Endothelial cell of umbilical vein (primary cell): ENCODE measurements at regions not wholly inside any gene's neighbourhood (a gene's known extent, or its start where the extent isn't known, plus 50 kb on each side); places are given as distances from the start of the nearest gene placed in this dataset.

Experiments
- BruUV-seq: library from RNA; stranded (reverse); fragments of 400-500 nt; replicated peaks from 2 replicates; lab custom pipeline; 2021; lab: Mats Ljungman, UMichigan
- CTCF ChIA-PET: fragments of 300-600, 350-600 bp; sonication (Branson Sonifier 250); formaldehyde crosslinking; loops from one replicate; lab custom pipeline; 2021; ENCODE audit warnings: antibody characterized with exemption, inconsistent platforms; lab: Charles Lee
- POLR2A ChIA-PET: fragments of 300-600, 350-600 bp; sonication (Branson Sonifier 250); formaldehyde crosslinking; loops from one replicate; lab custom pipeline; 2021; ENCODE audit warnings: antibody characterized with exemption, inconsistent platforms; lab: Charles Lee
- DNase-seq: peaks from one replicate; pipeline ENCODE4 v3.0.0-alpha.2; 2011; ENCODE audit warnings: low read depth, low spot score
- FAIRE-seq: peaks from 2 replicates; lab custom pipeline; 2011; peaks lifted over from hg19 to GRCh38; lab: Jason Lieb, UNC
- H2AFZ ChIP-seq: 2 replicates; pipeline ENCODE4 v1.6.0; 2012; ENCODE audit warnings: low read depth, low read length, control low read depth, inconsistent platforms
- H3K27ac ChIP-seq: 2 replicates; pipeline ENCODE4 v1.5.1; 2011; ENCODE audit warnings: low read depth, mild to moderate bottlenecking, control low read depth, low read length, moderate library complexity; ENCODE audit not compliant: insufficient read depth
- H3K27me3 ChIP-seq, 2 experiments: 2 replicates each; pipeline versions ENCODE4 v1.6.0 to v1.6.1; 2011; ENCODE audit warnings: low read length in 2 of 2, mixed read lengths in 1 of 2; ENCODE audit not compliant: control insufficient read depth in 2 of 2, insufficient read depth in 2 of 2
- H3K36me3 ChIP-seq, 2 experiments: 2 replicates in 1 of 2; 3 replicates in 1 of 2; pipeline ENCODE4 v1.5.1; 2011; ENCODE audit warnings: low read length in 2 of 2, mild to moderate bottlenecking in 1 of 2, moderate library complexity in 1 of 2; ENCODE audit not compliant: control insufficient read depth in 2 of 2, insufficient read depth in 2 of 2; ENCODE audit errors: extremely low read depth in 1 of 2
- H3K4me1 ChIP-seq: 3 replicates; pipeline ENCODE4 v1.5.1; 2011; ENCODE audit warnings: mild to moderate bottlenecking, low read length; ENCODE audit not compliant: control insufficient read depth, insufficient read depth; ENCODE audit errors: extremely low read depth
- H3K4me2 ChIP-seq: 2 replicates; pipeline ENCODE4 v1.6.1; 2011; ENCODE audit warnings: low read length, control low read depth, mixed read lengths; ENCODE audit not compliant: insufficient read depth
- H3K4me3 ChIP-seq, 3 experiments: fragments of 200-600 bp in 1 of 3; sonication (generic), shearing (Covaris generic) in 1 of 3; replicated peaks in 1 of 3; 2 replicates each; pipeline ENCODE4 v1.5.1; 2011 to 2016; ENCODE audit warnings: control low read depth in 3 of 3, low read length in 3 of 3, mild to moderate bottlenecking in 2 of 3, inconsistent platforms in 1 of 3, low read depth in 1 of 3, moderate library complexity in 1 of 3; ENCODE audit not compliant: insufficient read depth in 1 of 3
- H3K79me2 ChIP-seq: 2 replicates; pipeline ENCODE4 v1.6.0; 2012; ENCODE audit warnings: low read length, inconsistent platforms; ENCODE audit not compliant: control insufficient read depth, insufficient read depth
- H3K9ac ChIP-seq: replicated peaks from 2 replicates; pipeline ENCODE3; 2011; ENCODE audit warnings: low read length, control low read depth; ENCODE audit not compliant: insufficient read depth; ENCODE audit errors: extremely low read depth
- H3K9me1 ChIP-seq: replicated peaks from 3 replicates; pipeline ENCODE4 v1.6.0; 2011; ENCODE audit warnings: mild to moderate bottlenecking, low read length; ENCODE audit not compliant: control insufficient read depth, insufficient read depth; ENCODE audit errors: extremely low read depth
- H3K9me3 ChIP-seq: replicated peaks from 2 replicates; pipeline ENCODE4 v1.5.1; 2012; ENCODE audit warnings: low read length, inconsistent platforms; ENCODE audit not compliant: control insufficient read depth, insufficient read depth
- H4K20me1 ChIP-seq: replicated peaks from 2 replicates; pipeline ENCODE3; 2011; ENCODE audit warnings: mild to moderate bottlenecking, low read length; ENCODE audit not compliant: control insufficient read depth, insufficient read depth; ENCODE audit errors: extremely low read depth
- EZH2 ChIP-seq: IDR thresholded peaks from 2 replicates; pipeline ENCODE4 v1.6.1; 2012; ENCODE audit warnings: borderline replicate concordance, low read depth, mild to moderate bottlenecking, moderate library complexity, low read length, inconsistent platforms; ENCODE audit not compliant: severe bottlenecking
- FOS ChIP-seq: IDR thresholded peaks from 2 replicates; pipeline ENCODE4 v1.6.1; 2011; ENCODE audit warnings: mild to moderate bottlenecking, low read length, moderate library complexity, borderline replicate concordance; ENCODE audit not compliant: insufficient read depth
- GATA2 ChIP-seq: IDR thresholded peaks from 2 replicates; pipeline ENCODE4 v1.7.0; 2011; ENCODE audit warnings: low read depth, mild to moderate bottlenecking, moderate library complexity, mixed read lengths, low read length; ENCODE audit not compliant: insufficient read length, insufficient read depth
- JUN ChIP-seq: IDR thresholded peaks from 2 replicates; pipeline ENCODE4 v1.6.1; 2011; ENCODE audit warnings: borderline replicate concordance, low read depth; ENCODE audit not compliant: insufficient read length, insufficient read depth
- MYC ChIP-seq: IDR thresholded peaks from one replicate; pipeline ENCODE4 v1.6.1; 2011; ENCODE audit warnings: mild to moderate bottlenecking, low read depth, low read length
- POLR2A ChIP-seq: IDR thresholded peaks from 2 replicates; pipeline ENCODE4 v1.6.1; 2012; ENCODE audit warnings: low read depth, mild to moderate bottlenecking, control low read depth, low read length
- POLR2AphosphoS5 ChIP-seq: IDR thresholded peaks from 2 replicates; pipeline ENCODE4 v1.6.1; 2012; ENCODE audit warnings: low read depth, mild to moderate bottlenecking, control low read depth, low read length, moderate library complexity; ENCODE audit not compliant: insufficient read depth
- dilution Hi-C: fragments of 300-500 bp; cut with MboI; formaldehyde crosslinking; loops from one replicate; pipeline ENCODE4 v1.15.0; 2019; ENCODE audit warnings: low sequenced_read_pairs; ENCODE audit not compliant: extremely low pct_ligation_motif_present
- intact Hi-C: fragments of 100-400 bp; cut with micrococcal nuclease; formaldehyde crosslinking; loops from one replicate; pipeline ENCODE4 v1.10.0; 2022
- TF ChIP-seq, protein P1 (sequence below), 2 donors: IDR thresholded peaks; 1 replicate in 1 of 2; 2 replicates in 1 of 2; pipeline ENCODE4 v1.5.1; 2011; ENCODE audit warnings: low read length in 2 of 2, mild to moderate bottlenecking in 2 of 2, moderate library complexity in 2 of 2, control low read depth in 1 of 2, inconsistent platforms in 1 of 2, low read depth in 1 of 2; ENCODE audit not compliant: insufficient read depth in 1 of 2; ENCODE audit errors: extremely low read depth in 1 of 2
- TF ChIP-seq, protein P2 (sequence below): IDR thresholded peaks from 2 replicates; pipeline ENCODE4 v1.6.1; 2011; ENCODE audit not compliant: insufficient read depth, insufficient read length

DNA sequence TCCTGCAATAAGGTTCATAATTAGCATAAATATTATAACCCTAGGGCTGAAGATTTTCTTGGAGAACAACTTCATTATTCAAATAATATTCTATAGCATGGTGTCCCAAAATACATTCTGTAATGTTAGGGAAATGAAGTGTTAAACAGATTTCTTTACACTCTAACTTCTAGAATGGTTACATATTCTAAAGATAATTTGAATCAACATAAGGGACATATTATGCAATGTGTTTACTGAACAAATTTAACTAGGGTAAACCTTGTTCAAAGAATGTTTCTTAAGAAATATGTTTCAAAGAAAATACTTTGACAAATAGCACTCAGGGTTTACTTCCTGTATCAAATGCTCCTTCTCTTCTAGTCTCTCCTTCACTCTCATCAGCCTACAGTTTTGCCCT lies 281.6 kb downstream of the SLC6A15 start:
- dilution Hi-C loops = no loop called here
- ChIA-PET POLR2A (no interaction called here), CTCF (no interaction called here)
- no TSS peak for BruUV-seq
- H3K27me3 ChIP-seq = no peaks in the 10 kb centered on the region
- H3K9ac ChIP-seq = no peak overlapping the region
- no peak overlapping the region for H3K4me2 ChIP-seq
- TF ChIP-seq POLR2AphosphoS5 = no peak
- no peak for TF ChIP-seq EZH2
- no peak for TF ChIP-seq JUN
- TF ChIP-seq POLR2A = no peak
- TF ChIP-seq, protein P1, sequence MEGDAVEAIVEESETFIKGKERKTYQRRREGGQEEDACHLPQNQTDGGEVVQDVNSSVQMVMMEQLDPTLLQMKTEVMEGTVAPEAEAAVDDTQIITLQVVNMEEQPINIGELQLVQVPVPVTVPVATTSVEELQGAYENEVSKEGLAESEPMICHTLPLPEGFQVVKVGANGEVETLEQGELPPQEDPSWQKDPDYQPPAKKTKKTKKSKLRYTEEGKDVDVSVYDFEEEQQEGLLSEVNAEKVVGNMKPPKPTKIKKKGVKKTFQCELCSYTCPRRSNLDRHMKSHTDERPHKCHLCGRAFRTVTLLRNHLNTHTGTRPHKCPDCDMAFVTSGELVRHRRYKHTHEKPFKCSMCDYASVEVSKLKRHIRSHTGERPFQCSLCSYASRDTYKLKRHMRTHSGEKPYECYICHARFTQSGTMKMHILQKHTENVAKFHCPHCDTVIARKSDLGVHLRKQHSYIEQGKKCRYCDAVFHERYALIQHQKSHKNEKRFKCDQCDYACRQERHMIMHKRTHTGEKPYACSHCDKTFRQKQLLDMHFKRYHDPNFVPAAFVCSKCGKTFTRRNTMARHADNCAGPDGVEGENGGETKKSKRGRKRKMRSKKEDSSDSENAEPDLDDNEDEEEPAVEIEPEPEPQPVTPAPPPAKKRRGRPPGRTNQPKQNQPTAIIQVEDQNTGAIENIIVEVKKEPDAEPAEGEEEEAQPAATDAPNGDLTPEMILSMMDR (IDR thresholded peaks at IDR 0.05; ENCODE audit: extremely low read depth in 1 of 2, insufficient read depth in 1 of 2, low read depth in 1 of 2, low read length in 2 of 2) = no peak
- no peak for TF ChIP-seq GATA2
- no peak for TF ChIP-seq MYC
- TF ChIP-seq FOS = no peak
- TF ChIP-seq, protein P2, sequence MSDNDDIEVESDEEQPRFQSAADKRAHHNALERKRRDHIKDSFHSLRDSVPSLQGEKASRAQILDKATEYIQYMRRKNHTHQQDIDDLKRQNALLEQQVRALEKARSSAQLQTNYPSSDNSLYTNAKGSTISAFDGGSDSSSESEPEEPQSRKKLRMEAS = no peak
- H2AFZ ChIP-seq = no peak overlapping the region
- no peaks in the 10 kb centered on the region for H3K36me3 ChIP-seq
- no peak for FAIRE-seq
- no peaks in the 10 kb centered on the region for H3K9me3 ChIP-seq
- DNase-seq = no peak
- no peaks in the 10 kb centered on the region for H3K9me1 ChIP-seq
- H4K20me1 ChIP-seq = no peaks in the 10 kb centered on the region
- intact Hi-C loops = no loop called here
- no peaks in the 10 kb centered on the region for H3K4me1 ChIP-seq
- no peak overlapping the region for H3K27ac ChIP-seq
- no peaks in the 10 kb centered on the region for H3K79me2 ChIP-seq
- no peak overlapping the region for H3K4me3 ChIP-seq
